ENCODE measurements at regions not wholly inside any gene's neighbourhood (a gene's known extent, or its start where the extent isn't known, plus 50 kb on each side); places are given as distances from the start of the nearest gene placed in this dataset.

DNA sequence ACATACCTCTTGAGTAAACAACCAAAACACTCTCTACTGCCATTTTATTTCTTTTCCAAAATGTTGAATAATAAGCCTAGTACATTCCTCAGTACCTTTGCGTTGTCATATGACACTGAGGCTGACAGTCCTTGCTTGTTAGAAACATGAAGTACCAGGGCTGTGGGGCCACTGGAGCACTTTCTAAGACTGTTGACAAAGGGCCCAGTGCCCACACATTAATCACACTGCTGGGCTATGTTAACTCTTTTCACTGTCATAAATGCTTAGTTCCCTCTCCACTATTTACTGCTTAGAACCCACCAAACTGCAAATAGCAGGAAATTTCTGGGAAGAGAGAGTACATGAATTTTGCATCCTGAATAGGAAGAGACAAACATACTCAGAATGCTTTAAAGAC is 57.1 kb downstream of the FAM47B start:
- no peak for DNase-seq (ENCODE audit: low read depth in 4 of 4, low spot score in 3 of 4)

DNA sequence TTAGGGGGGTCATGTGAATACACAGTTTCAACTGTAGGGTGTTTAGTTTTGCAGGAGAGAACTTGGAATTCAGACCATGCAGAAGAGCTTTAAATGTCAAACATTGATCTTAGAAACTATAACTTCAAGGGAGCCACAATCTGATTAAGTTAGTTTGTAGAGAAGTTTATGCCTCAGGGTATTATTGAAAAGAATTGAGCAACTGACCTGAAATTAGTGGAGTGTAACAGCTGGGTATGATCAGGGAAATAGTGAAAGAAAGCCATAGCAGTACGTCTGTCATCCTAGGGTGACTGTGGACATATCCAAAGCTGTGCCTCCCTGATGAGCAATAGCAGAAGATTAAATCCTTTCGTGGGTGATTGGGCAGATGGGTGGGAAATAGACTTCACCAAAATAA is 63.8 kb downstream of the FAM47B start:
- DNase-seq (ENCODE audit: low read depth in 4 of 4, low spot score in 3 of 4): no peak

DNA sequence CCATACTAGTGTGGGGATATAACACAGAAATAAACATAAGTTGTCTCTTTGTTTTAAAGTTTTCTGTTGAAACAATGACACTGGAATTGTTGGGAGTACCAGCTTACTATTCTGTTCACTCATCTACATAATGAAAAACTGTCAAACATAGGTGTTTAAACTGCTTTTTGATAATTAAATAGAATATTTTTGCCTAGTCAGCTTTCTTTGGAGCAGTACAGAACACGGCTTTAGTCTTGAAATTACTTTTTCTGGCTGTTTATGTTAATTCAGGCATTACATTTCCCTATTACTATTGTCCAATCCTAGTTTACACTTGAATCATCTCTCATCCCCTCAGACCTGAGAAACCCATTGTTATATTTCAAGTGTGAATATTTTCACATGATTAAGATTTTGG is 73.0 kb downstream of the FAM47B start:
- DNase-seq (ENCODE audit: low read depth in 4 of 4, low spot score in 3 of 4): no peak

DNA sequence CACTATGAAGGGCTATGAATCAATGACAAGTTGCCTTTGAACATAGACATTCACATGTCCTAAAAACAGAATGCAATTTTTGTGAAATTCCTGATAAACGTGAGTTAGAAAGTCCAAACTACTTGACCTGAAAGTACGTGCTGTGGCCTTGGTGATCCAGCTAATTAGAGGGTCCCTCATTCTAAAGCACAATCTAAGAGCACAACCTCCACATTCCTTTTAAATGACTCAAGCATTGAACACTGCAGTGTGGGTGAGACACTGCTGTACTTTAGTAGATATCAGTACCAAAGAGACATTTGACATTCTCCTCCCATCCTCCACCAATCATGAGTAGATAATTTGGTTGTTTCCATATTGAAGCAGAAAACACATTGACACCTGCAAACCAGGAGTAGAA is 73.5 kb downstream of the FAM47B start:
- DNase-seq (ENCODE audit: low read depth in 4 of 4, low spot score in 3 of 4): no peak

DNA sequence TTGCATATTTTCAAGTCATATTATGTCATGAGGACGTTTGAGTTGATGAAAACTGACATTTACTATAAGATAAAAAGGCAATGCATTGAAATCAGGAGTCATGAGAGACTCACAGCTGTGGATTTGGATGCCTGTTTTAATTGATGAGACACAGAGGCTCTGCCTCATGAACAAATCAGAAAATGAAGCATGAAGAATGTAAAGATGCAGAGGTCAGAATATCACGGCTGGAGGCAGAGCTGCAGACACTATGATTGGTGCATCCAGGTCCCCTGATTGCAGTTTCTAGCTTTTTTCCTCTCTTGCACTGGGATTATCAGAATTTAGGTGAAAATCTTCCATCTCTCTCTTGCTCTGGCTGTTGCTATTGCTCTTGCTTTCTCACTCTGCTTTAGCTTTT is 74.7 kb downstream of the FAM47B start:
- no peak for DNase-seq (ENCODE audit: low read depth in 4 of 4, low spot score in 3 of 4)

DNA sequence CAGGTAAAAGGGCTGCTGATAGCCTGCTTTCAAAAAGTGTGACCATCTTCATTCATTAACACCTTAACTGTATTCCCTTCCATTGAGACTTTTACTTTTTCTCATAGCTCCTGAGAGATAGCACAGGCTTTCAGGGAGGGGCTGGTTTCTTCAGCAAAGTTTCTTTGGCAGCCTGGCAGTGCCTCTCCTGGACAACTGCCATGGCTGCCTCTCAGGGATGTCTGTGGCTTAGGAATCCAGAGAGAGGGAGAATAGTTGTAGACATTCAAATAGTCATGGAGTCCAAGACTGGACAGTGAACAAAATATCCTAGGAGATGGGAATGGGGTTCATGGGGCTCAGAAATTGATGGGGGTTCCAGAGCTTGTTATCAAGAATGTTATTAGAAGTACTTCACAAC is 81.1 kb downstream of the FAM47B start:
- DNase-seq (ENCODE audit: low read depth in 4 of 4, low spot score in 3 of 4): no peak

DNA sequence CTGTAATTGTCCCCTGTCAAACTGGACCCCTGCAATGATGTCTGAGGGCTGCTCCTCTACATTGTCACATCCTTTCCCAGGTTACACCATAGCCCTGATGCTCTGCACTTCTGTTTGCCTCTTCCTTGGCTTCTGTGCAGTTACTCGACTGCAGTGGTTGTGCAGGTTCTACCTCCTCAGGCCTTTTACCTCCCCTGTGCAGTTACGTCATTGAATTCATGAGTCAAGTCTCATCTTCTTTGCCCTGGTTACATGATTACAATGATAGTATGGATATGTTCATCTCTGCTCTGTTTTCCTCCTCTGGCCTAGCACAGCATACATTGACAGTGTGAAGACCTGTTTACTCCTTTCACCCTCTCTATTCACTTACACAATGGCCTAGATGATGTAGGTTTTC is 83.2 kb downstream of the FAM47B start:
- no peak for DNase-seq (ENCODE audit: low read depth in 4 of 4, low spot score in 3 of 4)

DNA sequence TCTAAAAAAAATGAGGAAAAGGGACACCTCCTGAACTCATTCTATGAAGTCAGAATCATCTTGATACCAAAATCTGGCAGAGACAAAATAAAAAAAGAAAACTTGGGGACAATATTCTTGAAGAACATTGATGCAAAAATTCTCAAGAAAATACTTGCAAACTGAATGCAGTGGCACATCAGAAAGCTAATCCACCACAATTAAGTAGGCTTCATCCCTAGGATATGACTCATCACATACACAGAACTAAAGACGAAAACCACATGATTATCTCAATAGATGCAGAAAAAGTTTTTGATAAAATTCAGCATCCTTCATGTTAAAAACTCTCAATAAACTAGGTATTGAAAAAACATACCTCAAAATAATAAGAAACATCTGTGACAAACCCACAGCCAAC is 98.3 kb downstream of the FAM47B start:
- DNase-seq (ENCODE audit: low read depth in 4 of 4, low spot score in 3 of 4): no peak

DNA sequence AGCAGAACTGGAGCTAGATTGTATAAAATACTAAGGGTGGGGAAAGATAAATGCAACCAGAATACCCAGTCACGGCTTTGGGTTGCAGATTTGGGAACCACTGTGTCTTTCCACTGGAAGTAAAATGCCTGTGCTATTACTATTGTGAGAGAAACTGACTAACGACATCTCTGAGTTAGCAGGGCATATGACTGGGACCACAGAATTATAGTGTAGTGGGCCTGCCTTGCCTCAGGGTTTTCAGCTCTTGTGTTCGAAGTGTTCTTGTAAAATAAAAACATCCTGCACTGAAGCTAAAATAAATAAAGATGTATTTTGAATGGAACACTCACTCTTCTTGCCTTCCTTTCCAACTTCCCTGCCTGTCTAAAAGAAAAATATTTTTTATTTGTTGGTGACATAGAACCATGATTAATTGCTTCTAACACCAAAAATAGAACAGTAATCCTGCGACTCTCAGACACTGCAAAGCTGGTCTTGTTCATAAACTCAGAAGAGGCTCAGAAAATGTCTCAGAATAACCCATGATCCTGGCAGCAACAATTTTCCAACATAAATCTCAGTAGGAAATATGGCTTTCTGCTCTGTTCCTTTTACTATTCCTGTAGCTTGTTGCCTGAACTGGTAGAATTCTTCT is 104.2 kb downstream of the FAM47B start:
- peak in 3 of 4 donors; percentile 2 to 14 (median 12) for DNase-seq (ENCODE audit: low read depth in 4 of 4, low spot score in 3 of 4)

DNA sequence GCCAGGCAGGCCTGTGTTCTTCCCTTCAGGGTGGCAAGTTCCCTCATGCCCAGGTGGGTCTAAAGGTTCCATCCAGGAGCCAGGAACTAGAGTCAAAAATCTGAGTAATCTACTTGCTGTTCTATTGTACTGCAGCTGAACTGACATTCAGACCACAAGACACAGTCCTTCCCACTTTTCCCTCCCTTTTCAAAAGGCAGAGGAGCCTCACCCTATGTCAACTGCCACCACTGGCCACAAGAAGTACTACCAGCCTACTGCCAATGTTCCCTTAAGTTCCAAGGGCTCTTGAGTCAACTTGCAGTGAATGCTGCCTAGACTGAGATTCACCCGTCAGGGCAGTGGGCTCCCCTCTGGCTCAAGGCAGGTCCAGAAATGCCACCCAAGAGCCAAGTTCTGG is 133.5 kb downstream of the FAM47B start:
- DNase-seq (ENCODE audit: low read depth in 4 of 4, low spot score in 3 of 4): no peak

DNA sequence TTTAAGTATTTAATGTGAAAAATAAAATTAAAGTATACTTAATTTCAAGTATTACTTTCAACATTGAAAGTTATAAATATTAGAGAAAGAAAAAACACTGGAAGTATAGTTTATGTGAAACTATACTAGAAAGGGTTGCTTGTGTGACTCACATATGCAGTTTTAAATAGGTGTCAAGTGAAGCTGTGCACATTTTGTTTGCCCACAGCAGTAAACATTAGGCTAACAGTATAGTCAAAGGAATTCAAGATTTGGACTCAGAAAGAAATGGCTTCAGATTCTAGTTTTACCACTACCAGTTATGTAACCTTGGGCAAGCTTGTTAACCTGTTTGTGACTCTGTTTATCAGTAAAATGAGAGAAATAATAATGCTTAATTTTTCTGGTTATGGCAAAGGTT is 148.2 kb downstream of the FAM47B start:
- DNase-seq (ENCODE audit: low read depth in 4 of 4, low spot score in 3 of 4): no peak

DNA sequence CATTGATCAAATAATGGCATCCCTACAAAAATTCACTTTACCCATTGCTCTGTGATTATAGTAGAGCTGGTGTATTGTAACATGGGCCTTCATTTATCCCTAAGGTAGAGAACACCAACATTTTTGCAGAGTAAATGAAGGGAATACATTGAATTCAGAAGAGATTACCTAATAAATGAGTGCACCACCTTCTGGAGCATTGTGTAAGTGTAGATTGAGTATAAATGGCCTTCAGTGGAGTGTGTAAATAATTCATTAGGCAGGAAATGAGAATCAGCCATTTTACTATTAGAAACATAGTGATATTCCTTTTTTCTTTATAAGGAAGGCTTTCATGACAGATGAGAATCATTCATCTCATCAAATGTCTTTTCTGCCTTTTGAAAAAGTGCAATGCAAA is 155.8 kb downstream of the FAM47B start:
- no peak for DNase-seq (ENCODE audit: low read depth in 4 of 4, low spot score in 3 of 4)

DNA sequence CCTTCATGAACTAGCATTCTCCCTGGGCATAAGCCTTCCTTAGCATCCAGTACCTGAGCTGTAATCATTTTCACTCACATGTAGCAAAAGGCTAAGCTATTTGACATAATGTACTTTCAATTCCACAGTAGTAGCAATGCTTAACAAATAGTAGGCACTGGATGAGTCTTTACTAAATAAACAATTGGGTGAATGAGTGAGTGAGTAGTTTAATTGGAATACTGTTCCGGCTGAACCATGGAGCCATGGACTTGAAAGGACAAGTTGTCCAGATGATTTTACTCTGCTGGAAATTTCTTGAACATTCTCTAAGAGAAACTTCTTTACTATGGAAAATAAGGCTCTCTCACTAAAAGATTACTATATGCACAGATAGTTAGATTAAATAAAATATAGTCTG is 159.3 kb downstream of the FAM47B start:
- no peak for DNase-seq (ENCODE audit: low read depth in 4 of 4, low spot score in 3 of 4)

DNA sequence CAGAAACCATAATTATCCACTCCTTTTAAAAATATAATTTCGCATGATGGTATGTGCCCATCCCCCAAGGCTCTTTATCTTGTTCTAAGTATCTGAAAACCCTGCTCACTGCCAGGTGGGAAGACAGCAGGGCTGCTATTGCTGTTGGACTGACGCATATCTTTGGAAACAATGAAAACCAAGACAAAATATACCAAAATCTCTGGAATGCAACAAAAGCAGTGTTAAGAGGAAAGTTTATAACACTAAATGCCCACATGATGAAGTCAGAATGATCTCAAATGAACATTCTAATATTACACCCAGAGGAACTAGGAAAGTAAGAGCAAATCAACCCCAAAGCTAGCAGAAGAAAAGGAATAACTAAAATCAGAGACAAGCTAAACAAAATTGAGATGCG is 162.0 kb downstream of the FAM47B start:
- no peak for DNase-seq (ENCODE audit: low read depth in 4 of 4, low spot score in 3 of 4)

DNA sequence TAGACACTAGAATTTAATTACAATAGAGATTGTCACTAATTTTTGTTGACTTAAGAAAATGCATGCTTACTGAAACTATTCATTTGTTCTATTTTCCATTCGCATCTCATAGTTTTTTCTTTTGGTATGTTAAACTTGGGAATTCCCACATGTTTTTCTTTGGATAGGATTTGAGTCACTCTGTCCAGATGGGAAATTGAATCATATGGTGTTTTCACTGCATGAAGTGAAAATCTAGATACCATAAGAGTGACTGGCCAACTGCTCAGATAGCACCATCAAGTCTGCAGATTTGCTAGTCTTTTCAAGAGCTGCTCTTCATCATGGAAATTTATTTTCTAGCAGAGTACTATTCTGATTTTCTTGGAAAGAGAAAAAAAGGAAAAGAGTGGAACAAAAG is 172.6 kb downstream of the FAM47B start:
- DNase-seq (ENCODE audit: low read depth in 4 of 4, low spot score in 3 of 4): no peak

DNA sequence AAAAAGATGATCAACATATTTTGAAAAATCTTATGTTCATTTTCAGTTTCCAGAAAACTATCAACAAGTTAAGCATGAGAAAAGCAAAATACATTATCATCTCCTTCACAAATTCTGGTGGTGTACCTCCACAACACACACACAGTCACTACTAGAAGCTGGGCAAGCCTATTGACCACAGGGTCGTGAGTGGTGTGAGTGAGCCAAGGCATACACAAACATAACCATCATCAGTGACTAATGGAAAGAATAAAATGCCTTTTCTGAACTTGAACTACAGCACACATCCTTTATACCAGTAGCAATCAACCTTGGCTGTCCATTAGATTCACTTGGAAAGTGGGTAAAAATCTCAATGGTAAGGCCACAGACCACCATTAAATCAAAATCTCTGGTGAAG is 180.2 kb downstream of the FAM47B start:
- no peak for DNase-seq (ENCODE audit: low read depth in 4 of 4, low spot score in 3 of 4)

DNA sequence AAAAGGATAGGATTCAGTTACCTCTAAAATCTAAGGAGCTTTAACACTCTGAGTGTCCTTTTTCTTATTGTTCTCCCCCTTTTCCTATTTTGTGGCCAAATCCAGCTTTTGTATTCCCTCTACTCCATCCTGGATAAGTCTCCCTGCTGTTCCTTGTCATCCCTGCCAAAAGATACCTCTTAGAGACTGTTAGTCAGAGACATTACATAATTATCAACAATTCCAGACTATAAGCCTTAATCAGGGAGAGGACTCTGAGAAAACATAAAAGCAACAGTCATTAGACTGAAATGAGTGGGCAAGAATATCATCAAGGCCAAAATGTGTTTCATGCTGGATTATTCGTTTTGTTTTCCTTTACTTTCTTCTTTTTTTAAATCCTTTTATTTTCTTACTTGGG is 206.9 kb downstream of the FAM47B start:
- no peak for DNase-seq (ENCODE audit: low read depth in 4 of 4, low spot score in 3 of 4)

DNA sequence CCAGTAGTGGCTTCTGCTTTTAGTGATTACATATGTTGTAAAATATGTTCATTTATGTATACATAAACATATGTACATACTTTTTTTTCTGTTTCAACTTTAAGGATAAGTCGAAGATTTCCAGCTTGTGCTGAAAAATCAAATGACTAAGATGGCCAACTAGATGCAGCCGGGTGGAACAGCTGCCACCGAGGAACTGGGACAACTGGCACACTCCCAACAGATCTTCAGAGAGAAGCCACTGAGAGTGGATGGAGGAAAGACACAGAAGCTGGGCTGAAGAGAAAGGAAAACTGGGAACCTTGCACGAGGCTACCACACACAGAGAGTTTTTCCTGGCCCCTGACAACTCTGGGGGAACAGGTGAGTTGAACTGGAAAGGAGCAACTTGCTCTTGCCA is 207.5 kb downstream of the FAM47B start:
- no peak for DNase-seq (ENCODE audit: low read depth in 4 of 4, low spot score in 3 of 4)

DNA sequence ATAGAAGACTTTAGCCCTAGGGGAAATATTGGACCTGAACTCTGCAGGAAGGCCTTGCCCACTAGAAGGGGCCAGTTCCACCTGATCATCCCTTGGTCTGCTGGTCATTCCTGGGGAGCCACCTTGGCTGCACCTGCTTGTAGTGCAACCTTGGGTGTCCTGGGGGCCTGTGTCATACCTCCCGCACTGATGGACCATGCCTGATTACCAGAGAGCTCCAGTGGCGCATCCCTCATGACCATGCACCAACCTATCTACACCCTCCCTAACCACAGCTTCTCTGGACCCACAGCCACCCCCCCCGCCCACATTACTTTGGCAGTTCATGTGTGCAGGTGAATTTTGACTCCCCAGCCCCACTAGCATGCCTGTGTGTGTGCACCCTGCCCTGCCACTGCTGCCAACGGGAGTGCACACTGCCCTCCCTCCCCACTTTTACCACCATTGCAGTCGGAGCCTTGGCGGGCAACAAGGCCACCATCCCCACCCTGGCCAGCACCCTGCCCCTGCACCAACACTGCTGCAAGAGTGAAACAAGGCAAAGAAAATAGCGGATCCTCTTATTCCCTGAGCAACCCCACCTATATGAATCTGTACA is 208.1 kb downstream of the FAM47B start:
- DNase-seq (ENCODE audit: low read depth in 4 of 4, low spot score in 3 of 4): no peak

DNA sequence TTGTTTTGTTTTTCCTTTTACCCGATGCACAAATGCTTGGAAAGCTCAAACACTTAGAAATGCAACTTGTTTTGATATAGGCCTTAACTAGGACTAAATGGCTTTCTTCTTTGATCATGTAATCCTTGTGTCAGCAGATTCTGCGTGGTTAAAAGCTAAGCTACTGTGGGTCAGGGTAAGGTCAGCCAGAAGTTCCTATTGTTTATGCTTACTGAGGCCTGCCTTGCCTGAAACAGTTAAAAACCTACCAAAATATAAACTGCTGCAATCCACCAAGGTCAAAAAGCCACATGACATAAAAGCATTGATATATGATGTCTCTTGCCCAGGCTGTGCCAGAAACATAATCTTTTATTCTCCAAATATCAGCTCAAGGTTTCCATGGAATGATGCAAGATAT is 223.4 kb downstream of the FAM47B start:
- DNase-seq (ENCODE audit: low read depth in 4 of 4, low spot score in 3 of 4): no peak

Data from left renal pelvis (tissue), 4 donors.